ENCODE measurements at regions not wholly inside any gene's neighbourhood (a gene's known extent, or its start where the extent isn't known, plus 50 kb on each side); places are given as distances from the start of the nearest gene placed in this dataset.
"Not testable (repeated sequence)": the region's sequence is repeated elsewhere in the genome, so short reads cannot be mapped to it uniquely, and the experiment has no call there.

DNA sequence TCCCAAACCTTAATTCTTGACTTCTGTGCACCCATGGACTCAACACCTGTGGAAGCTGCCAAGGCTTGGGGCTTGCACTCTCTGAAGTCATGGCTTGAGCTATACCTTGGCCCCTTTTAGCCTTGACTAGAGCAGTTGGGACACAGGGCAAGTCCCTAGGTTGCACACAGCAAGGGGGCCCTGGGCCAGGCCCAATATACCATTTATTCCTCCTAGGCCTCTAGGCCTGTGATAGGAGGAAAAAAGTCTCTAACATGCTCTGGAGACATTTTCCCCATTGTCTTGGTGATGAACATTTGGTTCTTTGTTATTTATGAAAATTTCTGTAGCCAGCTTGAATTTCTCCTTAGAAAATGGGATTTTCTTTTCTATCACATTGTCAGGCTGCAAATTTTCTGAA, 186.1 kb downstream of the SEMA6D start:
- no peak for TF ChIP-seq ARNTL (CRISPR knock-in tag; IDR thresholded peaks at IDR 0.05; ENCODE audit: borderline replicate concordance, low read depth)
- ATAC-seq, result no peak

DNA sequence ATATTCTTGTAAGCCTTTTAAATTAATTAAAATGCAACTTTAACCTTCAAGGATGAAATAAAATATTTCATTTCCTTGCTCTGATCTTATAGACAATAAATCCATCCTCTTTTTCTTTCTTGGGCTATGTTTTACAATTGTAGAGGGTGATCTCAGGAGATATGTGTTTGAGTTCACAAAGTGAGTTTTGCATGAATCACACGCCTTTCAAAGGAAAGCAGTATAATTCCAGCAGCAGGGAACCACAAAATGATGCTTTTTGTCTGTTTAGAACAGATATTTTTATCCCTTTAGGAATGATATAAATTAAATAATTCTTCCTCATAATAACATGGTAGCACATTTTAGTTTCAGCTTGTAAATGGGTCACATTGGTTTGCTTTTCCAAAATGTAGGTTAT, 191.2 kb downstream of the SEMA6D start:
- TF ChIP-seq ZC3H10 (CRISPR knock-in tag; IDR thresholded peaks at IDR 0.05), result no peak
- no peak for TF ChIP-seq ZFP3 (CRISPR knock-in tag; IDR thresholded peaks at IDR 0.05)
- TF ChIP-seq TCF4 (CRISPR knock-in tag; IDR thresholded peaks at IDR 0.05; ENCODE audit: borderline replicate concordance), result no peak
- no peak for TF ChIP-seq ZNF8 (CRISPR knock-in tag; IDR thresholded peaks at IDR 0.05)
- no peak for TF ChIP-seq GLIS3 (CRISPR knock-in tag; IDR thresholded peaks at IDR 0.05)
- TF ChIP-seq, protein P1, sequence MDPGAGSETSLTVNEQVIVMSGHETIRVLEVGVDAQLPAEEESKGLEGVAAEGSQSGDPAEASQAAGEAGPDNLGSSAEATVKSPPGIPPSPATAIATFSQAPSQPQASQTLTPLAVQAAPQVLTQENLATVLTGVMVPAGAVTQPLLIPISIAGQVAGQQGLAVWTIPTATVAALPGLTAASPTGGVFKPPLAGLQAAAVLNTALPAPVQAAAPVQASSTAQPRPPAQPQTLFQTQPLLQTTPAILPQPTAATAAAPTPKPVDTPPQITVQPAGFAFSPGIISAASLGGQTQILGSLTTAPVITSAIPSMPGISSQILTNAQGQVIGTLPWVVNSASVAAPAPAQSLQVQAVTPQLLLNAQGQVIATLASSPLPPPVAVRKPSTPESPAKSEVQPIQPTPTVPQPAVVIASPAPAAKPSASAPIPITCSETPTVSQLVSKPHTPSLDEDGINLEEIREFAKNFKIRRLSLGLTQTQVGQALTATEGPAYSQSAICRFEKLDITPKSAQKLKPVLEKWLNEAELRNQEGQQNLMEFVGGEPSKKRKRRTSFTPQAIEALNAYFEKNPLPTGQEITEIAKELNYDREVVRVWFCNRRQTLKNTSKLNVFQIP (CRISPR knock-in tag; IDR thresholded peaks at IDR 0.05; ENCODE audit: borderline replicate concordance, low read depth), result no peak
- no peak for ATAC-seq

DNA sequence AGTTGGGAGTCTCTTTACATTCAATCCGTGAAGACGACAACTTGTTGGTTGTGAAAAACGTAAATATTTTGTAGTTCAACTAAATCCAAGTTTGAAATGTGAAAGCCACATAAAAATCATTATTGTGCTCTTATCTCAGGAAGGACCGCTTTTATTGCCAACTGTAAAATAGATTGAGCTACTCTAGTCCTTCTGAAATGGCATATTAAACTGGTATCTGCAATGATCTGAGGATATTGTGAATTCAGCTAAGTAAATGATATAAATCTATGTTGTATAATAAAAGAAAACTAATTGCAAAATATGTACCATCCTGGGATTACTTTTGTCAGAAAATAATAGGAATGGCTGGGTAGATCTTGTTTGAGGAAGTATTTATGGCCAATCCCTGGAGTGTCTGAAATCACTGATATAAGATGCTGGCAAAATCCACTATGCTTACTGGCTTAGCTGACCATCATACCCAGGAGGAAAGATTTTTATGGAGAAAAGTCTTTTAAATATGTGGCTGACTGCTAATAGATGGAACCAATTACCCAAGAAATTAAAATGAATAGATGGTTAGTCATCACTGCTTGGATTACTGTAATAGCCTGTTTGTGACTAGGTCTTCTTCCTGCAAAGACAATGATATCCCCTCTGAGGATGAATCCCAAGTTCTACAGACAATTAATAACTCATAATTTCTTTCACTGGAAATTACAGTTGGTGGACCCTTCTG, 191.8 kb downstream of the SEMA6D start:
- ATAC-seq, result no peak
- TF ChIP-seq ISL1 (CRISPR knock-in tag; IDR thresholded peaks at IDR 0.05) (peak; percentile 54; the same call in 1 of the 2 replicates), ESRRG (CRISPR knock-in tag; IDR thresholded peaks at IDR 0.05) (no peak)

DNA sequence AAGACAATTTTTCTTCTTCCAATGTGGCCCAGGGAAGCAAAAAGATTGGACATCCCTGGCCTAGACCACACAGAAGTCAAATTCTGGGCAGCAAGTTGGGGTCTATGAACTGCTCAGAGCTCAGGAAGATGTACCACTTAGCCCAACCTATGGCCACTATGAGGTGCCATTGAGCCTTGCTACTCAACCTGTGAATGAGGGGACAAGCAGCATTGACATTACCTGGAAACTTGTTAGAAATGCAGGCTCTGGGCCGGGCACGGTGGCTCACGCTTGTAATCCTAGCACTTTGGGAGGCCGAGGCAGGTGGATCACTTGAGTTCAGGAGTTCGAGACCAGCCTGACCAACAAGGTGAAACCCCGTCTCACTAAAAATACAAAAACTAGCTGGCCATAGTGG, 195.6 kb downstream of the SEMA6D start:
- ATAC-seq, result not testable (repeated sequence)

DNA sequence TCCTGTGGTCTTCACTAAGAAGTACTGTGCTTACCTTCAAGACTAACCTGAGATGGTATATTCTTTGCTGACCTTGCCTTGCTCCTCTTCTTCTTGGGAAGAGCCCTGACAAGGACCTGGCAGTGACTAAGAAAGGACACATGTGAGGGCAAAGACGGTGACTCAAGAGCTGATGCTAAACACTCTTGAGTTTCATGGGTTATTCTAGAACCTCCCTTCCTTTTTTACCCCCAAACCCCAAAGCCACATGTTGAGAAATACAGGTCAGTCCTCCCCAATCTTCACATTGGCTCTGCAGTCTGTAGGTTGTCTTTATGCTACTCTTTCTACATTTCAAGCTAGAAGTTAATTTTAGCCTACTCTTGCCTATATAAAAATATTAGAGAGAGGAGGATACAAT, 200.6 kb downstream of the SEMA6D start:
- TF ChIP-seq TOX (CRISPR knock-in tag; IDR thresholded peaks at IDR 0.05; ENCODE audit: borderline replicate concordance), result no peak
- no peak for ATAC-seq

DNA sequence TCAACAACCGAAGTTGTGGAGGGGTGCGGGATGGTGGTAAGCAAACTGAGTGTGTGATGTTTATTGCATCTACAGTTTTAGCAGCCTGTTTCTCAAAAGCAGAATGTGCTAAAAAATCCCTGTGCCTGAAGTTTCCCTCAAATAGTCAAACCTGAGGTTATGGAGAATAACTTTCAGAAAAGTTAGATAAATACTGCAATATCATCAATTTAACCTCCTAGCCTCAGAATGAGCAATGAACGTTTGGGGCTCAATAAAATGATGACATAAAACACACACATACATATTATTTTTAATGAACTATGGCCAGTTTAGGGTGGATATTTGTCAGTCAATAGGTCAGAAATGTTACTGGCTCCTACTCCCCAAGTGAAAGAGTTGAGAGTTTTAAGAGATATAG, 201.6 kb downstream of the SEMA6D start:
- TF ChIP-seq TCF4 (CRISPR knock-in tag; IDR thresholded peaks at IDR 0.05; ENCODE audit: borderline replicate concordance), result no peak
- no peak for TF ChIP-seq ZNF70 (CRISPR knock-in tag; IDR thresholded peaks at IDR 0.05)
- TF ChIP-seq BACH2 (CRISPR knock-in tag; IDR thresholded peaks at IDR 0.05; ENCODE audit: borderline replicate concordance), result no peak
- TF ChIP-seq ZNF8 (CRISPR knock-in tag; IDR thresholded peaks at IDR 0.05), result no peak
- TF ChIP-seq, protein P2, sequence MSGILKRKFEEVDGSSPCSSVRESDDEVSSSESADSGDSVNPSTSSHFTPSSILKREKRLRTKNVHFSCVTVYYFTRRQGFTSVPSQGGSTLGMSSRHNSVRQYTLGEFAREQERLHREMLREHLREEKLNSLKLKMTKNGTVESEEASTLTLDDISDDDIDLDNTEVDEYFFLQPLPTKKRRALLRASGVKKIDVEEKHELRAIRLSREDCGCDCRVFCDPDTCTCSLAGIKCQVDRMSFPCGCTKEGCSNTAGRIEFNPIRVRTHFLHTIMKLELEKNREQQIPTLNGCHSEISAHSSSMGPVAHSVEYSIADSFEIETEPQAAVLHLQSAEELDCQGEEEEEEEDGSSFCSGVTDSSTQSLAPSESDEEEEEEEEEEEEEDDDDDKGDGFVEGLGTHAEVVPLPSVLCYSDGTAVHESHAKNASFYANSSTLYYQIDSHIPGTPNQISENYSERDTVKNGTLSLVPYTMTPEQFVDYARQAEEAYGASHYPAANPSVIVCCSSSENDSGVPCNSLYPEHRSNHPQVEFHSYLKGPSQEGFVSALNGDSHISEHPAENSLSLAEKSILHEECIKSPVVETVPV (CRISPR knock-in tag; IDR thresholded peaks at IDR 0.05), result no peak
- no peak for TF ChIP-seq ESRRG (CRISPR knock-in tag; IDR thresholded peaks at IDR 0.05)
- no peak for TF ChIP-seq ARNTL (CRISPR knock-in tag; IDR thresholded peaks at IDR 0.05; ENCODE audit: borderline replicate concordance, low read depth)
- no peak for TF ChIP-seq ZFP3 (CRISPR knock-in tag; IDR thresholded peaks at IDR 0.05)
- TF ChIP-seq, protein P3, sequence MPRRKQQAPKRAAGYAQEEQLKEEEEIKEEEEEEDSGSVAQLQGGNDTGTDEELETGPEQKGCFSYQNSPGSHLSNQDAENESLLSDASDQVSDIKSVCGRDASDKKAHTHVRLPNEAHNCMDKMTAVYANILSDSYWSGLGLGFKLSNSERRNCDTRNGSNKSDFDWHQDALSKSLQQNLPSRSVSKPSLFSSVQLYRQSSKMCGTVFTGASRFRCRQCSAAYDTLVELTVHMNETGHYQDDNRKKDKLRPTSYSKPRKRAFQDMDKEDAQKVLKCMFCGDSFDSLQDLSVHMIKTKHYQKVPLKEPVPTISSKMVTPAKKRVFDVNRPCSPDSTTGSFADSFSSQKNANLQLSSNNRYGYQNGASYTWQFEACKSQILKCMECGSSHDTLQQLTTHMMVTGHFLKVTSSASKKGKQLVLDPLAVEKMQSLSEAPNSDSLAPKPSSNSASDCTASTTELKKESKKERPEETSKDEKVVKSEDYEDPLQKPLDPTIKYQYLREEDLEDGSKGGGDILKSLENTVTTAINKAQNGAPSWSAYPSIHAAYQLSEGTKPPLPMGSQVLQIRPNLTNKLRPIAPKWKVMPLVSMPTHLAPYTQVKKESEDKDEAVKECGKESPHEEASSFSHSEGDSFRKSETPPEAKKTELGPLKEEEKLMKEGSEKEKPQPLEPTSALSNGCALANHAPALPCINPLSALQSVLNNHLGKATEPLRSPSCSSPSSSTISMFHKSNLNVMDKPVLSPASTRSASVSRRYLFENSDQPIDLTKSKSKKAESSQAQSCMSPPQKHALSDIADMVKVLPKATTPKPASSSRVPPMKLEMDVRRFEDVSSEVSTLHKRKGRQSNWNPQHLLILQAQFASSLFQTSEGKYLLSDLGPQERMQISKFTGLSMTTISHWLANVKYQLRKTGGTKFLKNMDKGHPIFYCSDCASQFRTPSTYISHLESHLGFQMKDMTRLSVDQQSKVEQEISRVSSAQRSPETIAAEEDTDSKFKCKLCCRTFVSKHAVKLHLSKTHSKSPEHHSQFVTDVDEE (CRISPR knock-in tag; IDR thresholded peaks at IDR 0.05), result no peak
- TF ChIP-seq OSR1 (CRISPR knock-in tag; IDR thresholded peaks at IDR 0.05), result no peak
- TF ChIP-seq, protein P4, sequence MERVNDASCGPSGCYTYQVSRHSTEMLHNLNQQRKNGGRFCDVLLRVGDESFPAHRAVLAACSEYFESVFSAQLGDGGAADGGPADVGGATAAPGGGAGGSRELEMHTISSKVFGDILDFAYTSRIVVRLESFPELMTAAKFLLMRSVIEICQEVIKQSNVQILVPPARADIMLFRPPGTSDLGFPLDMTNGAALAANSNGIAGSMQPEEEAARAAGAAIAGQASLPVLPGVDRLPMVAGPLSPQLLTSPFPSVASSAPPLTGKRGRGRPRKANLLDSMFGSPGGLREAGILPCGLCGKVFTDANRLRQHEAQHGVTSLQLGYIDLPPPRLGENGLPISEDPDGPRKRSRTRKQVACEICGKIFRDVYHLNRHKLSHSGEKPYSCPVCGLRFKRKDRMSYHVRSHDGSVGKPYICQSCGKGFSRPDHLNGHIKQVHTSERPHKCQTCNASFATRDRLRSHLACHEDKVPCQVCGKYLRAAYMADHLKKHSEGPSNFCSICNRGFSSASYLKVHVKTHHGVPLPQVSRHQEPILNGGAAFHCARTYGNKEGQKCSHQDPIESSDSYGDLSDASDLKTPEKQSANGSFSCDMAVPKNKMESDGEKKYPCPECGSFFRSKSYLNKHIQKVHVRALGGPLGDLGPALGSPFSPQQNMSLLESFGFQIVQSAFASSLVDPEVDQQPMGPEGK (CRISPR knock-in tag; IDR thresholded peaks at IDR 0.05; ENCODE audit: borderline replicate concordance), result no peak
- no peak for TF ChIP-seq ZC3H10 (CRISPR knock-in tag; IDR thresholded peaks at IDR 0.05)
- TF ChIP-seq, protein P5, sequence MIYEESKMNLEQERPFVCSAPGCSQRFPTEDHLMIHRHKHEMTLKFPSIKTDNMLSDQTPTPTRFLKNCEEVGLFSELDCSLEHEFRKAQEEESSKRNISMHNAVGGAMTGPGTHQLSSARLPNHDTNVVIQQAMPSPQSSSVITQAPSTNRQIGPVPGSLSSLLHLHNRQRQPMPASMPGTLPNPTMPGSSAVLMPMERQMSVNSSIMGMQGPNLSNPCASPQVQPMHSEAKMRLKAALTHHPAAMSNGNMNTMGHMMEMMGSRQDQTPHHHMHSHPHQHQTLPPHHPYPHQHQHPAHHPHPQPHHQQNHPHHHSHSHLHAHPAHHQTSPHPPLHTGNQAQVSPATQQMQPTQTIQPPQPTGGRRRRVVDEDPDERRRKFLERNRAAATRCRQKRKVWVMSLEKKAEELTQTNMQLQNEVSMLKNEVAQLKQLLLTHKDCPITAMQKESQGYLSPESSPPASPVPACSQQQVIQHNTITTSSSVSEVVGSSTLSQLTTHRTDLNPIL (CRISPR knock-in tag; IDR thresholded peaks at IDR 0.05; ENCODE audit: low read depth), result no peak
- no peak for TF ChIP-seq PPARA (CRISPR knock-in tag; IDR thresholded peaks at IDR 0.05; ENCODE audit: borderline replicate concordance)
- no peak for TF ChIP-seq CSDC2 (CRISPR knock-in tag; IDR thresholded peaks at IDR 0.05)
- TF ChIP-seq, protein P1 (CRISPR knock-in tag; IDR thresholded peaks at IDR 0.05; ENCODE audit: borderline replicate concordance, low read depth), result no peak
- no peak for ATAC-seq

Measured in SK-N-SH treated with all-trans-retinoic acid at 6 μM for 48 hours (cell line).